ENCODE measurements at regions not wholly inside any gene's neighbourhood (a gene's known extent, or its start where the extent isn't known, plus 50 kb on each side); places are given as distances from the start of the nearest gene placed in this dataset.

DNA sequence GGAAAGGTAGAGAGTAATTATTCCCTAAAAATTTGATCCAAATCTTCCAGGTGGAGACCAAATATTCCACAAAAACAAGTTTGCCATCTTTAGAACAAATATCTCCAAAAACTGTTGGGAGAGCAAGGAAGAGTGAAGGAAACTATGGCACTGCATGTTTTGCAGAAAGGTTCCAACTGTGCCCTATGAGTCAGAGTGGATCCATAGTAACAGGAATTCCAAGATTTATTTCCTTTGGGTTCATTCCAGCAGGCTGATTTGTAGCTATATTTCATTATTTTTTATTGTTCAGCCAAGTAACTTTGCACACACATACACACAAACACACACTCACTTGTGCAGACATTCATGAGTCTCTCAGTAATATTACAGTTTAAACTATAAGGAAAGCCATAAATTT, 459.7 kb upstream of the EPHA6 start:
- no peak overlapping the region for H3K4me3 ChIP-seq (ENCODE audit: low read depth, poor library complexity, severe bottlenecking)
- intact Hi-C loops (cut with DNase I; ENCODE audit: low total_unique reads), result no loop called here
- no peak for DNase-seq (ENCODE audit: low spot score in 2 of 2)
- TF ChIP-seq, protein P1, sequence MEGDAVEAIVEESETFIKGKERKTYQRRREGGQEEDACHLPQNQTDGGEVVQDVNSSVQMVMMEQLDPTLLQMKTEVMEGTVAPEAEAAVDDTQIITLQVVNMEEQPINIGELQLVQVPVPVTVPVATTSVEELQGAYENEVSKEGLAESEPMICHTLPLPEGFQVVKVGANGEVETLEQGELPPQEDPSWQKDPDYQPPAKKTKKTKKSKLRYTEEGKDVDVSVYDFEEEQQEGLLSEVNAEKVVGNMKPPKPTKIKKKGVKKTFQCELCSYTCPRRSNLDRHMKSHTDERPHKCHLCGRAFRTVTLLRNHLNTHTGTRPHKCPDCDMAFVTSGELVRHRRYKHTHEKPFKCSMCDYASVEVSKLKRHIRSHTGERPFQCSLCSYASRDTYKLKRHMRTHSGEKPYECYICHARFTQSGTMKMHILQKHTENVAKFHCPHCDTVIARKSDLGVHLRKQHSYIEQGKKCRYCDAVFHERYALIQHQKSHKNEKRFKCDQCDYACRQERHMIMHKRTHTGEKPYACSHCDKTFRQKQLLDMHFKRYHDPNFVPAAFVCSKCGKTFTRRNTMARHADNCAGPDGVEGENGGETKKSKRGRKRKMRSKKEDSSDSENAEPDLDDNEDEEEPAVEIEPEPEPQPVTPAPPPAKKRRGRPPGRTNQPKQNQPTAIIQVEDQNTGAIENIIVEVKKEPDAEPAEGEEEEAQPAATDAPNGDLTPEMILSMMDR (IDR thresholded peaks at IDR 0.05), result no peak
- TF ChIP-seq POLR2A (IDR thresholded peaks at IDR 0.05), result no peak

DNA sequence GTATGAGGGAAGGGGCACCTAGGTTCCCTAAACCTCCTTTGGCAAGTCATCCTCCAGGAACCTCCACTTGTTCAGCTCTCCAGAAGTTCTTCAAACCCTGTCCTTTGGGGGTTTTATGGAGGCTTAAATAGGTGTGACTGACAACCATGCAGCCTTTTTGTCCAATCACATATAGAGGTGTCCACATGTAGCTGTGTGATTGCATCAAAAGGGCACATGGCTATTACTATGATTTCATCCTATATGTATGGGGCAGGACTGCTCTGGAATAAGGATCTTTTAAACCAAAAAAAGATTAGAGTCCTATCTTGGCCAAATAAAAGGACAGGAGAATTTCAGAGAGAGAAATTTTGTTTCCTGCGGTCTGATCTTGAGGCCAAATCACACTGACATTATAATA, 453.2 kb upstream of the EPHA6 start:
- no peak for DNase-seq (ENCODE audit: low spot score in 2 of 2)
- no peak overlapping the region for H3K4me3 ChIP-seq (ENCODE audit: low read depth, poor library complexity, severe bottlenecking)
- intact Hi-C loops (cut with DNase I; ENCODE audit: low total_unique reads), result no loop called here
- no peak for TF ChIP-seq POLR2A (IDR thresholded peaks at IDR 0.05)
- TF ChIP-seq, protein P1 (IDR thresholded peaks at IDR 0.05), result no peak
- WGBS, 2 donors, result 88 to 95% methylated on average over 1 of the region's 1 CpG

DNA sequence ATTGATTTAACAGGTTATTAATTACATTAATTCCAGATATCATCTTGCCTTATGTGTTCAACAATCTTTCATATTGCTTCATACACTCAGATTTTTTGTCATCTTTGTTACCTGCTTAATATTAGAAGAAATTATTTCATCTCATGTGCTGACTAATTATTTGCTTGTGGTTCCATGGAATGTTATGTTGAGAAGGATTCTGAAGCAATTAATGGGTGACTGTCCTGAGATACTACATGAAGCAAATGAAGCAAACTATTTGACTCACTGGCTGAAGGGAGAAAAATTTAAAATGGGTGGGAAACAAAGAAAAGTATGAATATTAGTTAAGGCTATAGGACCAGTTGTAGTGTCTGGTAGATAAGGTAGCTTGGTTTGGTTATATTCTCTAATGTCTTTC, 443.8 kb upstream of the EPHA6 start:
- TF ChIP-seq, protein P1 (IDR thresholded peaks at IDR 0.05), result no peak
- TF ChIP-seq POLR2A (IDR thresholded peaks at IDR 0.05), result no peak
- intact Hi-C loops (cut with DNase I; ENCODE audit: low total_unique reads), result no loop called here

DNA sequence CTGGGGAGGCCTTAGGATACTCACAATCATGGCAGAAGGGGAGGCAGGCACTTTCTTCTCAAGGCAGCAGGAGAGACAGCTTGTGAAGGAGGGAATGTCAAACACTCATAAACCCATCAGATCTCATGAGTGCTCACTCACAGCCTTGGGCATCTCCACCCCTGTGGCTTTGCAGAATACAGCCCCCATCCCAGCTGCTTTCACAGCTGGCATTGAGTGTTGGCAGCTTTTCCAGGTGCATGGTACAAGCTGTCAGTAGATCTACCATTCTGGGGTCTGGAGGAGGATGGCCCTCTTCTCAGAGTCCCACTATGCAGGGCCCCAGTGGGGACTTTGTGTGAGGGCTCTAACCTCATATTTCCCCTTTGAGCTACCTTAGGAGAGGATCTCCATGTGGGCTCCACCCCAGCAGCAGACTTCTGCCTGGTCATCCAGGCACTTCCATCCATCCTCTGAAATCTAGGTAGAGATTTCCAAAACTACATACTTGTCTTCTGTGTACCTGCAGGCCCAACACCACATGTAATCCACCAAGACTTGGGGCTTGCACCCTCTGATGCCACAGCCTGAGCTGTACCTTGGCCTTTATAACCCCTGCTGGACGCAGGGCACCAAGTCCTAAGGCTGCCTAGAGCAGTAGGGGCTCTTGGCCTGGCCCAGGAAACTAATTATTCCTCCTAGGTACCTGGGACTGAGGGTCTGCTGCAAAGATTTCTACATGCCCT, 404.2 kb upstream of the EPHA6 start:
- 71 to 75% methylated on average over 1 of the region's 1 CpG for WGBS, 2 donors
- intact Hi-C loops (cut with DNase I; ENCODE audit: low total_unique reads), result no loop called here
- TF ChIP-seq, protein P1 (IDR thresholded peaks at IDR 0.05), result no peak
- H3K4me3 ChIP-seq (ENCODE audit: low read depth, poor library complexity, severe bottlenecking), result no peak overlapping the region
- DNase-seq (ENCODE audit: low spot score in 2 of 2), result no peak

More for the DNA sequence above, 443.8 kb upstream of the EPHA6 start:
- no peak for DNase-seq (ENCODE audit: low spot score in 2 of 2)
- no peak overlapping the region for H3K4me3 ChIP-seq (ENCODE audit: low read depth, poor library complexity, severe bottlenecking)

DNA sequence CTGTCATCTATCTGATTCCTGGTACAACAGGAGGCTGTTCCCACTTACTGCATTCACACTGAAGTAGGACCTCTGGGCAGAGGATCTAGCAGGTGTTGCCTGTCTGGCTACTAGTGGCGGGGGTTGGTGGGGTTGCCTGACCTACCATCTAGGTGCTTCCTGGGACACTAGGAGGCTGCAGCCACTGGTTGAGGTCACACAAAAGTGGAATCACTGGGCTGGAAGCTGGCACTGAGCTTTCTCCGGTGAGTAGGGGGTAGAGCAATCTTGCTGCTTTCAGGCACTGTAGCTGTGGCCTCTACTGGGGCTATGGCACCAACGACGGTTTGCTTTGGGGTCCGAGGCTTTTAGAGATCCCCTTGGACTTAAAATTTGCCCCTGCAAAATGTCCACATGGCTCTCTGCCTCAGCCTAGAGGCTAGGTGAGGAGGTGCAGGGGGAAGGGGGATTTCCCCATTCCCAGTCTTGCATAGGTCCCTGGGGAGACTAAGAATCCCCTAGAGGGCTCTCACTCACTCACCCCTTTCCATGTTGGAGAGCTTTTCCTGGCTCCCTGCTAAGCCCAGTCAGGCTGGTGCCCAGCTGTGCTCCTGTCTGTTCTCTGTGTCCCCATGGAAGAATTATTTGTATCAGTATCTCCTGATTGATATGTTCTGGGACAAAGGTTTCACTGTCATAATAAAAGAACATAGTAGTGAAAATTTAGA, 397.7 kb upstream of the EPHA6 start:
- no peak overlapping the region for H3K4me3 ChIP-seq (ENCODE audit: low read depth, poor library complexity, severe bottlenecking)
- 90 to 100% methylated on average over 3 to 5 of the region's 5 CpGs for WGBS, 2 donors
- TF ChIP-seq, protein P1 (IDR thresholded peaks at IDR 0.05), result no peak
- no peak for TF ChIP-seq POLR2A (IDR thresholded peaks at IDR 0.05)
- DNase-seq (ENCODE audit: low spot score in 2 of 2), result no peak
- intact Hi-C loops (cut with DNase I; ENCODE audit: low total_unique reads), result no loop called here
